ENCODE measurements at regions not wholly inside any gene's neighbourhood (a gene's known extent, or its start where the extent isn't known, plus 50 kb on each side); places are given as distances from the start of the nearest gene placed in this dataset.

DNA sequence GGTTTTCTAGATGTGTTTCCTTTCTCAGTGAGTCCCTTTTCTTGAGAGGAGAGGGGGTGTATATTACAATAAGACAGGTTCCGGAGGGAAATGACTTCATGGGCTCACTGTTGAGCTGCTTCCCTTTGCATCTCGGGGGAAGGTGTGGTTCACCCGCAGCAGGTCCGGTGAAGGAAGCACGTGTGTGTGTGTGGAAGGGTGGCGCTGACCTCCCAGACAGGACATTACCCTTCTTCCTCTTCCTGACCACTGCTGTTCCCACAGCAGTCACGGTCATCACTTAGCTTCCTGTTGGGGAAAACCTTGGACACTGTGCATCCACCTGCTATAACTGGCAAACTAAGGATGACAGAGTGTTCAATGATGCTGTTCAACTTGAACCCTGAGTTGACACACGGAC is 83.6 kb downstream of the PLEKHG1 start:
- Histone ChIP-seq H3K4me3 (ENCODE audit: low read depth, low read length) (no peak overlapping the region), H3K27me3 (ENCODE audit: control insufficient read depth, insufficient read depth, low read length) (no peaks in the 10 kb centered on the region), H3K36me3 (ENCODE audit: control insufficient read depth, insufficient read depth, low read length) (no peaks in the 10 kb centered on the region)
- DNase-seq (ENCODE audit: low read depth) (no peak), FAIRE-seq (peak; percentile 70)
- TF ChIP-seq, protein P1, sequence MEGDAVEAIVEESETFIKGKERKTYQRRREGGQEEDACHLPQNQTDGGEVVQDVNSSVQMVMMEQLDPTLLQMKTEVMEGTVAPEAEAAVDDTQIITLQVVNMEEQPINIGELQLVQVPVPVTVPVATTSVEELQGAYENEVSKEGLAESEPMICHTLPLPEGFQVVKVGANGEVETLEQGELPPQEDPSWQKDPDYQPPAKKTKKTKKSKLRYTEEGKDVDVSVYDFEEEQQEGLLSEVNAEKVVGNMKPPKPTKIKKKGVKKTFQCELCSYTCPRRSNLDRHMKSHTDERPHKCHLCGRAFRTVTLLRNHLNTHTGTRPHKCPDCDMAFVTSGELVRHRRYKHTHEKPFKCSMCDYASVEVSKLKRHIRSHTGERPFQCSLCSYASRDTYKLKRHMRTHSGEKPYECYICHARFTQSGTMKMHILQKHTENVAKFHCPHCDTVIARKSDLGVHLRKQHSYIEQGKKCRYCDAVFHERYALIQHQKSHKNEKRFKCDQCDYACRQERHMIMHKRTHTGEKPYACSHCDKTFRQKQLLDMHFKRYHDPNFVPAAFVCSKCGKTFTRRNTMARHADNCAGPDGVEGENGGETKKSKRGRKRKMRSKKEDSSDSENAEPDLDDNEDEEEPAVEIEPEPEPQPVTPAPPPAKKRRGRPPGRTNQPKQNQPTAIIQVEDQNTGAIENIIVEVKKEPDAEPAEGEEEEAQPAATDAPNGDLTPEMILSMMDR (IDR thresholded peaks at IDR 0.05; ENCODE audit: insufficient read depth, low read length, severe bottlenecking) = no peak

DNA sequence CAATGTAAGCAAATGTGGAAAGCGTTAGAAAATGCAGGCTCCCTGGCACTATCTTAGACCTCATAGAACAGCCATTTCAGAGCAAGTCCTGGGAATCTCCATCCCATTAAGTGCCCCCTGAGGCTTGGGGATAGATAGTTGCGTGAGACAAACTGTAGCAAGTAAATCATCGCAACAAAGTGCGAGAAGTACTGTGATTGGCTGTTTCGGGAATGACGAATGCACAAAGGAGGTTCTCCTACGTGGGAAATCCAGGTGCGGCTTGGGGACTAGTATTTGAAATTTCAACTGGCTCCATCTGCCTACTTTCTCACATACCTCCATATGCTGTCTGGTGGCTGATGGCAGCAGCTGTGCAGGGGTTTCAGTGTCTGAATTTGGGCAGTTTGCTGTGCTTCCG is 84.5 kb downstream of the PLEKHG1 start:
- H3K27me3 ChIP-seq (ENCODE audit: control insufficient read depth, insufficient read depth, low read length) = no peaks in the 10 kb centered on the region
- no peak for DNase-seq (ENCODE audit: low read depth)
- no peaks in the 10 kb centered on the region for H3K36me3 ChIP-seq (ENCODE audit: control insufficient read depth, insufficient read depth, low read length)
- no peak overlapping the region for H3K4me3 ChIP-seq (ENCODE audit: low read depth, low read length)
- TF ChIP-seq, protein P1 (IDR thresholded peaks at IDR 0.05; ENCODE audit: insufficient read depth, low read length, severe bottlenecking) = no peak
- FAIRE-seq = peak; percentile 64

DNA sequence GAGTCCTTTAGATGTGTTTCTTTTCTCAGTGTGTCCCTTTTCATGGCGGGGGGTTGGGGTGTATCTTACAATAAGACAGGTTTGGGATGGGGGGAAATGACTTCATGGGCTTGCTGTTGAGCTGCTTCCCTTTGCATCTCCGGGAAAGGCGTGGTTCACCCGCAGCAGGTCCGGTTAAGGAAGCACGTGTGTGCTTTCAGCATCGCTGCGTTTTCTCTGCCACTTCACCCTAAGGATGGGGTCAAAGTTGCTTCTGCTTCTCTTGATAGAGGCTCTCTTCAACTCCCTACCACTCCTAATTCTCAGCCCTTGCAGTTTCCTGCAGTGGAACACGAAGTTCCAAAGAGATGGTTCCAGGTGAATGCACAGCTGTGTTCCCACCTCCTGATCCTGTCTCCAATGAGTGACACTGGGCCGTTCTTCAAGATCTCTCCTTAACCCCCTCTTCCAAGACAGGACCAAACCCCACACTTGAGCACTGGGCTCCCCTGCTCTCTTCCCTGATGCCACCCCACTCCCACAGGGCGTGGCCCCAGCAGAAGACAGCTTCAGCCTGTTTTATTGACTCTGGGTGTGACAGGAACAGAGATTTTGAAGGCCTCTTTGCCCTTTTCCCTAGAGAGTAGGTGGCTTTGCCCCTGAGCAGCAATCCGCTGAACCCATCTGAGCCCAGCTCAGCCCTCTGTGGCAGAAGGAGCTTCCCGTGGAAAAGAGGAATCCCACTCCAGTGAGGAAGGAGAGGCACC is 85.2 kb downstream of the PLEKHG1 start:
- peak; percentile 23 for FAIRE-seq
- TF ChIP-seq, protein P1 (IDR thresholded peaks at IDR 0.05; ENCODE audit: insufficient read depth, low read length, severe bottlenecking) = no peak
- DNase-seq (ENCODE audit: low read depth) = no peak
- no peaks in the 10 kb centered on the region for H3K36me3 ChIP-seq (ENCODE audit: control insufficient read depth, insufficient read depth, low read length)
- H3K4me3 ChIP-seq (ENCODE audit: low read depth, low read length) = no peak overlapping the region
- no peaks in the 10 kb centered on the region for H3K27me3 ChIP-seq (ENCODE audit: control insufficient read depth, insufficient read depth, low read length)

DNA sequence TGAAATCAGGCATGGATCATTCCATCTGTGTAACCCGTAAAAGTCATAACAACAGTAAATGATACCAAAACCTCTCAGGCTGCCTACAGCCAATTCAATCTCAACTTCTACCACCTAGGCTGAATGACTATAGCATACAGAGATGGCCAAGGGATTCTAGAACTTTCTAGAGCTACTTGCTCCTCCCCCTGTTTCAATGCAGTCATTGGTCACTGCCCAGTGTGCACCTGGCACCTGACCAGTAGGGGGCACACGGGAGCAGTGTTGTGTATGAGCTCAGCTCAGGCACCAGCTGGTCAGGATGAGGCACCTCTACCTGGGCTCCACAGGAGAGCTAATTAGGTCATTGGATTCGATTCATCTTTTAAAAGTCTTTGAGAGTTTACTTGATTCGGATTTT is 86.2 kb downstream of the PLEKHG1 start:
- Histone ChIP-seq H3K27me3 (ENCODE audit: control insufficient read depth, insufficient read depth, low read length) (no peaks in the 10 kb centered on the region), H3K4me3 (ENCODE audit: low read depth, low read length) (no peak overlapping the region), H3K36me3 (ENCODE audit: control insufficient read depth, insufficient read depth, low read length) (no peaks in the 10 kb centered on the region)
- DNase-seq (ENCODE audit: low read depth) (peak; percentile 70), FAIRE-seq (peak; percentile 32)
- TF ChIP-seq, protein P1 (IDR thresholded peaks at IDR 0.05; ENCODE audit: insufficient read depth, low read length, severe bottlenecking) = peak; percentile 87

DNA sequence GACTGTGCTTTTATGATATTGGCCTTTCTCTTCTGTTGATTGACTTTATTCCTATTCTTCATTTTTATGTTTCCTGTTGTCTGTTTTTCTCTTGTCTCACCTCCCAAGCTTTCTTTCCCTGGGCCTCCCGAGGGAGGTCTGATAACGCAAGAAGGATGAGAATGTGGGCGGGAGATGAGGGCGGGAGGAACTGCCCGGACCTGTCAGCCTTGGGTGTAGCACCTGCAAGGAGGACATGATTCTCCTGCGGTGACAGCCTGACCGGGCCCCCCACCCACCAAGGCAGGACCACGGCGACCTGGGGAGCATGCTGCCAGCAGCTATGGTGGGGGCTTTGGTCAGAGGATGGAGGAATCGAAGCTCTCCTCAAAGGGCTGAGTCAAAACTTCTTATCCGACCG is 86.9 kb downstream of the PLEKHG1 start:
- H3K4me3 ChIP-seq (ENCODE audit: low read depth, low read length) = peak overlapping the region; percentile 25
- DNase-seq (ENCODE audit: low read depth) (peak; percentile 51), FAIRE-seq (no peak)
- no peaks in the 10 kb centered on the region for H3K27me3 ChIP-seq (ENCODE audit: control insufficient read depth, insufficient read depth, low read length)
- TF ChIP-seq, protein P1 (IDR thresholded peaks at IDR 0.05; ENCODE audit: insufficient read depth, low read length, severe bottlenecking) = no peak
- no peaks in the 10 kb centered on the region for H3K36me3 ChIP-seq (ENCODE audit: control insufficient read depth, insufficient read depth, low read length)

DNA sequence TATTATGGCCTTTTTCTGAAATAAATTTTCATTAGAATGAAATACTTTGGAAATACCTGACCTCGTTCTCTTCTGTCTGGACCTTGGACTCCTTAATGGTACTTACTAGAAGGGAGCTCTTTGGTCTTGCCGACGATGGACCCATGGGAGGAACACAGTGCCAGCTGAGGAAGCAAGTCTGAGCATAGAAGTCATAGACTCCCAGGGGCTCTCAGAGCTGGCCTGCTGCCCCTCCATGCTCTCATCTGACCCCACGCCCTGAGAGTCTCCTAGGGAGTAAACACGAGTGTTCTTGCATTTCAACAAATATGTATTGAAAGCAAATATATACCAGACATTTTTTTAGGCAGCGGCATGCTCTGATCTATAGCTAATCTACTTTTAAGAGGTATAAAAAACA is 87.8 kb downstream of the PLEKHG1 start:
- TF ChIP-seq, protein P1 (IDR thresholded peaks at IDR 0.05; ENCODE audit: insufficient read depth, low read length, severe bottlenecking) = no peak
- no peak for FAIRE-seq
- no peak for DNase-seq (ENCODE audit: low read depth)
- H3K4me3 ChIP-seq (ENCODE audit: low read depth, low read length) = no peak overlapping the region
- H3K36me3 ChIP-seq (ENCODE audit: control insufficient read depth, insufficient read depth, low read length) = no peaks in the 10 kb centered on the region
- no peaks in the 10 kb centered on the region for H3K27me3 ChIP-seq (ENCODE audit: control insufficient read depth, insufficient read depth, low read length)
